K562 (cell line): ENCODE measurements at regions not wholly inside any gene's neighbourhood (a gene's known extent, or its start where the extent isn't known, plus 50 kb on each side); places are given as distances from the start of the nearest gene placed in this dataset.

Experiments
- ATAC-seq: fragments of 200-7000 bp; cut with Tn5 transposase; 3 replicates; pipeline ENCODE4 v1.9.1; 2020; ENCODE audit warnings: moderate library complexity
- BruUV-seq: library from RNA; stranded (reverse); fragments of 400-500 nt; replicated peaks from 2 replicates; lab custom pipeline; 2021; lab: Mats Ljungman, UMichigan
- CTCF ChIA-PET: fragments of 300-600 bp; formaldehyde crosslinking; extraction: SDS; loops from one replicate; lab custom pipeline; 2021; ENCODE audit warnings: low intra/inter-chr PET ratio; lab: Yijun Ruan, JAX
- POLR2A ChIA-PET: fragments of 300-600, 350-650 bp; sonication (Branson Sonifier 250); formaldehyde crosslinking; extraction: SDS; loops from one replicate; lab custom pipeline; 2021; ENCODE audit warnings: antibody characterized with exemption, inconsistent platforms; lab: Yijun Ruan, JAX
- DNase-seq, 4 experiments: peaks; one replicate each; pipeline versions ENCODE4 v3.0.0 to v3.0.0-alpha.2; 2011 to 2018; ENCODE audit warnings: low spot score in 3 of 4, mixed read lengths in 3 of 4; ENCODE audit errors: extremely low read depth in 1 of 4
- FAIRE-seq: peaks from 2 replicates; lab custom pipeline; 2011; peaks lifted over from hg19 to GRCh38; lab: Jason Lieb, UNC
- H2AFZ ChIP-seq: 2 replicates; pipeline ENCODE4 v1.6.0; 2011; ENCODE audit warnings: low read depth, low read length, control low read depth, inconsistent platforms
- H3K27ac ChIP-seq: fragments of 200-600 bp; 3 replicates; pipeline ENCODE4 v1.8.0; 2011; ENCODE audit warnings: low read depth, mild to moderate bottlenecking, control low read depth, inconsistent platforms, low read length, moderate library complexity, mixed read lengths; ENCODE audit errors: extremely low read depth
- H3K27me3 ChIP-seq, 2 experiments: fragments of 300-600 bp in 1 of 2; 2 replicates in 1 of 2; 3 replicates in 1 of 2; pipeline versions ENCODE4 v1.6.0 to v1.8.0; 2011; ENCODE audit warnings: inconsistent platforms in 2 of 2, low read length in 2 of 2, mild to moderate bottlenecking in 1 of 2, mixed read lengths in 1 of 2, moderate library complexity in 1 of 2; ENCODE audit not compliant: control insufficient read depth in 2 of 2, insufficient read depth in 2 of 2
- H3K36me3 ChIP-seq: fragments of 300-600 bp; 3 replicates; pipeline ENCODE4 v1.8.0; 2011; ENCODE audit warnings: mild to moderate bottlenecking, low read length, inconsistent platforms; ENCODE audit not compliant: control insufficient read depth, insufficient read depth
- H3K4me1 ChIP-seq, 2 experiments: fragments of 200-600 bp in 1 of 2; replicated peaks in 1 of 2; 2 replicates in 1 of 2; 3 replicates in 1 of 2; pipeline versions ENCODE4 v1.5.1 to v1.8.0; 2011; ENCODE audit warnings: inconsistent platforms in 2 of 2, low read length in 2 of 2, mild to moderate bottlenecking in 1 of 2, mixed read lengths in 1 of 2, moderate library complexity in 1 of 2; ENCODE audit not compliant: control insufficient read depth in 2 of 2, insufficient read depth in 2 of 2
- H3K4me2 ChIP-seq: 2 replicates; pipeline ENCODE4 v1.6.1; 2011; ENCODE audit warnings: low read length, control low read depth, inconsistent platforms, mixed read lengths; ENCODE audit not compliant: insufficient read depth
- H3K4me3 ChIP-seq: fragments of 200-600 bp; sonication (generic), shearing (Covaris generic); 2 replicates; pipeline ENCODE4 v1.5.1; 2016; ENCODE audit warnings: control low read depth, inconsistent platforms
- H3K79me2 ChIP-seq: fragments of 200-600 bp; 3 replicates; pipeline ENCODE4 v1.8.0; 2011; ENCODE audit warnings: low read length, inconsistent platforms; ENCODE audit not compliant: control insufficient read depth, insufficient read depth
- H3K9ac ChIP-seq, 2 experiments: 2 replicates each; pipeline versions ENCODE4 v1.6.0 to v1.6.1; 2011; ENCODE audit warnings: low read depth in 2 of 2, low read length in 2 of 2, control low read depth in 1 of 2, inconsistent platforms in 1 of 2, mild to moderate bottlenecking in 1 of 2, mixed read lengths in 1 of 2; ENCODE audit not compliant: insufficient read depth in 1 of 2
- H3K9me1 ChIP-seq: one replicate; pipeline ENCODE4 v1.6.0; 2011; ENCODE audit warnings: inconsistent platforms, mild to moderate bottlenecking, low read length, moderate library complexity; ENCODE audit not compliant: control insufficient read depth, insufficient read depth
- H3K9me3 ChIP-seq: replicated peaks from 2 replicates; pipeline ENCODE4 v1.5.1; 2011; ENCODE audit warnings: low read depth, low read length, inconsistent platforms; ENCODE audit not compliant: control insufficient read depth, insufficient read depth
- H4K20me1 ChIP-seq: replicated peaks from 2 replicates; pipeline ENCODE4 v1.6.1; 2011; ENCODE audit warnings: low read length, inconsistent platforms, mixed read lengths; ENCODE audit not compliant: control insufficient read depth, insufficient read depth
- ATF1 ChIP-seq, 2 experiments: fragments of 450-650 bp in 1 of 2; IDR thresholded peaks; 2 replicates each; pipeline ENCODE4 v1.6.1; 2016; ENCODE audit warnings: missing compliant biosample characterization in 1 of 2, missing genetic modification characterization in 1 of 2
- CBFA2T3 ChIP-seq: fragments of 450-650 bp; IDR thresholded peaks from 2 replicates; pipeline ENCODE4 v1.6.1; 2017
- DNMT1 ChIP-seq: fragments of 450-650 bp; IDR thresholded peaks from 2 replicates; pipeline ENCODE4 v1.6.1; 2016; ENCODE audit warnings: antibody characterized with exemption, mild to moderate bottlenecking
- FOXA3 ChIP-seq, 2 experiments: fragments of 450-650 bp in 1 of 2; sonication (generic) in 1 of 2; formaldehyde crosslinking; IDR thresholded peaks in 1 of 2; conservative IDR thresholded peaks in 1 of 2; 2 replicates each; pipeline versions ENCODE4 v1.4.0 to v1.8.0; 2020 to 2022; ENCODE audit warnings: mild to moderate bottlenecking in 2 of 2, missing genetic modification reagents in 1 of 2
- HOMEZ ChIP-seq: fragments of 250-450 bp; sonication (Bioruptor Pico); IDR thresholded peaks from 2 replicates; pipeline ENCODE4 v1.4.0; 2020; ENCODE audit warnings: mild to moderate bottlenecking, moderate library complexity
- LCOR ChIP-seq: sonication (generic); formaldehyde crosslinking; IDR thresholded peaks from 2 replicates; pipeline ENCODE4 v1.8.0; 2022; ENCODE audit warnings: mild to moderate bottlenecking, missing genetic modification reagents
- POLR2G ChIP-seq: fragments of 200-400 bp; formaldehyde crosslinking; IDR thresholded peaks from 2 replicates; pipeline ENCODE4 v1.6.1; 2017; ENCODE audit warnings: low read depth, mild to moderate bottlenecking, antibody characterized with exemption, low read length, moderate library complexity
- RAD51 ChIP-seq: fragments of 450-650 bp; IDR thresholded peaks from 2 replicates; pipeline ENCODE4 v1.7.1; 2016; ENCODE audit warnings: low read depth, mild to moderate bottlenecking, borderline replicate concordance
- RBM25 ChIP-seq: fragments of 200-400 bp; formaldehyde crosslinking; IDR thresholded peaks from 2 replicates; pipeline ENCODE4 v1.6.1; 2018; ENCODE audit warnings: low read length, low read depth, moderate library complexity; ENCODE audit not compliant: severe bottlenecking
- TFE3 ChIP-seq: fragments of 450-650 bp; formaldehyde crosslinking; IDR thresholded peaks from 2 replicates; pipeline ENCODE4 v1.4.0; 2020; ENCODE audit warnings: mild to moderate bottlenecking, mixed read lengths
- ZEB2 ChIP-seq: fragments of 450-650 bp; IDR thresholded peaks from 2 replicates; pipeline ENCODE4 v1.6.1; 2016
- ZKSCAN8 ChIP-seq: fragments of 200-800 bp; sonication (Bioruptor generic); IDR thresholded peaks from 2 replicates; pipeline ENCODE4 v1.6.1; 2016; ENCODE audit warnings: missing genetic modification characterization, missing compliant biosample characterization
- ZMIZ1 ChIP-seq, 2 experiments: fragments of 150-350 bp in 1 of 2; IDR thresholded peaks; 2 replicates each; pipeline ENCODE4 v1.6.1; 2012 to 2016; ENCODE audit warnings: low read depth in 2 of 2, low read length in 2 of 2, mild to moderate bottlenecking in 1 of 2, moderate library complexity in 1 of 2
- ZNF175 ChIP-seq: fragments of 200-800 bp; sonication (Bioruptor generic); IDR thresholded peaks from 2 replicates; pipeline ENCODE4 v1.6.1; 2016; ENCODE audit warnings: low read depth, mild to moderate bottlenecking, missing genetic modification characterization, missing compliant biosample characterization
- ZNF311 ChIP-seq: fragments of 250-450 bp; sonication (Bioruptor Pico); IDR thresholded peaks from 2 replicates; pipeline ENCODE4 v1.4.0; 2020; ENCODE audit warnings: mild to moderate bottlenecking, moderate library complexity
- ZNF586 ChIP-seq: fragments of 450-650 bp; formaldehyde crosslinking; conservative IDR thresholded peaks from 2 replicates; pipeline ENCODE4 v1.4.0; 2020; ENCODE audit warnings: mild to moderate bottlenecking, moderate library complexity
- WGBS: fragments of 100-300 bp; shearing (Covaris generic); methylation state at CpG from one replicate; pipeline ENCODE4 v1.1.6; 2016; ENCODE audit warnings: low coverage, mixed read lengths; ENCODE audit not compliant: insufficient coverage; ENCODE audit errors: missing lambda C conversion rate; 5-methylcytosine and 5-hydroxymethylcytosine counted together
- in situ Hi-C: fragments of 300-500 bp; cut with MboI; formaldehyde crosslinking; loops from 4 replicates; pipeline ENCODE4 v1.15.0; 2018; ENCODE audit warnings: inconsistent platforms, mixed read lengths
- intact Hi-C: fragments of 100-400 bp; cut with micrococcal nuclease; formaldehyde crosslinking; loops from 2 replicates; pipeline ENCODE4 v1.14.2; 2022

GRCh38 chr17:13962716-13963240 is 106.5 kb upstream of the COX10 start:
- ATAC-seq = no peak
- Histone ChIP-seq H4K20me1 (no peaks in the 10 kb centered on the region), H3K27ac (no peak overlapping the region), H3K4me3 (no peak overlapping the region), H3K4me2 (no peak overlapping the region), H3K27me3 (peaks cover 3 to 23% of the 10 kb centered on the region in 2 experiments; a peak in 3 of 5 replicates), H3K79me2 (no peaks in the 10 kb centered on the region), H3K9ac (no peak overlapping the region), H3K9me1 (no peaks in the 10 kb centered on the region), H3K9me3 (no peaks in the 10 kb centered on the region)
- ChIA-PET CTCF (no interaction called here), POLR2A (no interaction called here)
- no TSS peak for BruUV-seq
- in situ Hi-C loops = no loop called here
- DNase-seq = no peak
- TF ChIP-seq CBFA2T3 (no peak), ZMIZ1 (IDR thresholded peaks at IDR 0.05; ENCODE audit: low read depth in 2 of 2, low read length in 2 of 2) (no peak), POLR2G (no peak), RAD51 (no peak), TFE3 (CRISPR knock-in tag) (no peak), ATF1 (CRISPR knock-in tag; IDR thresholded peaks at IDR 0.05) (no peak), ATF1 (tag; IDR thresholded peaks at IDR 0.05) (no peak), FOXA3 (CRISPR knock-in tag; conservative IDR thresholded peaks at IDR 0.05 in 1 of 2, IDR thresholded peaks at IDR 0.05 in 1 of 2) (no peak), DNMT1 (no peak), ZEB2 (no peak), ZNF175 (CRISPR knock-in tag) (no peak), ZNF311 (CRISPR knock-in tag) (no peak), ZKSCAN8 (CRISPR knock-in tag) (no peak), ZNF586 (CRISPR knock-in tag) (no peak), LCOR (no peak), RBM25 (no peak), HOMEZ (CRISPR knock-in tag) (no peak)
- TF ChIP-seq, all 486 proteins: peak for 0
- FAIRE-seq = no peak
- Histone ChIP-seq H3K4me1 (no peaks in the 10 kb centered on the region), H2AFZ (no peak overlapping the region), H3K36me3 (no peaks in the 10 kb centered on the region)
- 0% methylated on average over 2 of the region's 2 CpGs for WGBS
- intact Hi-C loops = no loop called here
